ENCODE measurements at regions not wholly inside any gene's neighbourhood (a gene's known extent, or its start where the extent isn't known, plus 50 kb on each side); places are given as distances from the start of the nearest gene placed in this dataset.
"Not testable (repeated sequence)": the region's sequence is repeated elsewhere in the genome, so short reads cannot be mapped to it uniquely, and the experiment has no call there.

GRCh38 chr10:36007369-36007768, 365.3 kb upstream of the FZD8 start:
- TF ChIP-seq, protein P1, sequence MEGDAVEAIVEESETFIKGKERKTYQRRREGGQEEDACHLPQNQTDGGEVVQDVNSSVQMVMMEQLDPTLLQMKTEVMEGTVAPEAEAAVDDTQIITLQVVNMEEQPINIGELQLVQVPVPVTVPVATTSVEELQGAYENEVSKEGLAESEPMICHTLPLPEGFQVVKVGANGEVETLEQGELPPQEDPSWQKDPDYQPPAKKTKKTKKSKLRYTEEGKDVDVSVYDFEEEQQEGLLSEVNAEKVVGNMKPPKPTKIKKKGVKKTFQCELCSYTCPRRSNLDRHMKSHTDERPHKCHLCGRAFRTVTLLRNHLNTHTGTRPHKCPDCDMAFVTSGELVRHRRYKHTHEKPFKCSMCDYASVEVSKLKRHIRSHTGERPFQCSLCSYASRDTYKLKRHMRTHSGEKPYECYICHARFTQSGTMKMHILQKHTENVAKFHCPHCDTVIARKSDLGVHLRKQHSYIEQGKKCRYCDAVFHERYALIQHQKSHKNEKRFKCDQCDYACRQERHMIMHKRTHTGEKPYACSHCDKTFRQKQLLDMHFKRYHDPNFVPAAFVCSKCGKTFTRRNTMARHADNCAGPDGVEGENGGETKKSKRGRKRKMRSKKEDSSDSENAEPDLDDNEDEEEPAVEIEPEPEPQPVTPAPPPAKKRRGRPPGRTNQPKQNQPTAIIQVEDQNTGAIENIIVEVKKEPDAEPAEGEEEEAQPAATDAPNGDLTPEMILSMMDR (IDR thresholded peaks at IDR 0.05; ENCODE audit: poor library complexity, severe bottlenecking): no peak
- H3K27me3 ChIP-seq (ENCODE audit: insufficient read depth, poor library complexity, severe bottlenecking): no peaks in the 10 kb centered on the region
- DNase-seq (ENCODE audit: low spot score) (no peak), ATAC-seq (ENCODE audit: low read depth) (no peak)
- H3K4me1 ChIP-seq (ENCODE audit: insufficient read depth, poor library complexity, severe bottlenecking): no peaks in the 10 kb centered on the region
- no peaks in the 10 kb centered on the region for H3K36me3 ChIP-seq (ENCODE audit: low read depth)
- no peak overlapping the region for H3K4me3 ChIP-seq (ENCODE audit: severe bottlenecking)
- H3K9me3 ChIP-seq (ENCODE audit: severe bottlenecking): no peaks in the 10 kb centered on the region
- no peak overlapping the region for H3K27ac ChIP-seq (ENCODE audit: poor library complexity, severe bottlenecking)

GRCh38 chr10:36003688-36004087, 361.6 kb upstream of the FZD8 start:
- DNase-seq (ENCODE audit: low spot score): no peak
- H3K27me3 ChIP-seq (ENCODE audit: insufficient read depth, poor library complexity, severe bottlenecking): no peaks in the 10 kb centered on the region
- H3K27ac ChIP-seq (ENCODE audit: poor library complexity, severe bottlenecking): no peak overlapping the region
- H3K36me3 ChIP-seq (ENCODE audit: low read depth): no peaks in the 10 kb centered on the region
- TF ChIP-seq, protein P1 (IDR thresholded peaks at IDR 0.05; ENCODE audit: poor library complexity, severe bottlenecking): no peak
- no peaks in the 10 kb centered on the region for H3K4me1 ChIP-seq (ENCODE audit: insufficient read depth, poor library complexity, severe bottlenecking)
- no peaks in the 10 kb centered on the region for H3K9me3 ChIP-seq (ENCODE audit: severe bottlenecking)
- ATAC-seq (ENCODE audit: low read depth): no peak
- no peak overlapping the region for H3K4me3 ChIP-seq (ENCODE audit: severe bottlenecking)

DNA sequence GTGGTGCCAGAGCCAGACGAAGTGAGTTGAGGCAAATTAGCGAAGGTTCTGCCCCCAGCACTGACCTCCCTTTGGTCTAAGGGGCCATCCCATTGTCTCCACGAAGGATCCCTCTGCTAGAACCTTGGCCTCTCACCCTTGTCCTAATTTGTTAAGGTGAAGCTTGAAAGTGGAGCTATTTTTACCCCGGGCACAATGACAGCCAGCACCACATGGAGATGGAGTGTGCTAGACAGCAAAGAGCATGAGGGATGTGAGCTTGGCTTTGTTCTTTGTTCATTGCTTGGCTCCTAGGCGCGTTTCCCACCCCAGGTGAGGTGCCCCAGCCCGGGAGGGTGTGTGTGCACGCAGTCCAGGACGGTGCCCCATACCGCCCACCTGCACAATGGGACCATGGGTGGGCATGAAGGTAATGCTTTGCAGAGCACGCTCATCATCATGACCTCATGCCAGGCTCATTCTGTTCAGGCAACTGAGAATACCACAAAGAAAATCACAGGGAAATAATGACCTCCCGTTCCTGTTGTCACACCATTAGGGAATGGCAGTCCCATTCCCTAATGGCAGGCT, 361.0 kb upstream of the FZD8 start:
- Histone ChIP-seq H3K4me3 (ENCODE audit: severe bottlenecking) (no peak overlapping the region), H3K4me1 (ENCODE audit: insufficient read depth, poor library complexity, severe bottlenecking) (no peaks in the 10 kb centered on the region), H3K9me3 (ENCODE audit: severe bottlenecking) (no peaks in the 10 kb centered on the region), H3K27ac (ENCODE audit: poor library complexity, severe bottlenecking) (no peak overlapping the region), H3K27me3 (ENCODE audit: insufficient read depth, poor library complexity, severe bottlenecking) (no peaks in the 10 kb centered on the region), H3K36me3 (ENCODE audit: low read depth) (no peaks in the 10 kb centered on the region)
- TF ChIP-seq, protein P1 (IDR thresholded peaks at IDR 0.05; ENCODE audit: poor library complexity, severe bottlenecking): no peak
- ATAC-seq (ENCODE audit: low read depth) (no peak), DNase-seq (ENCODE audit: low spot score) (no peak)

- DNase-seq (ENCODE audit: low spot score) (no peak), ATAC-seq (ENCODE audit: low read depth) (no peak)
- no peaks in the 10 kb centered on the region for H3K4me1 ChIP-seq (ENCODE audit: insufficient read depth, poor library complexity, severe bottlenecking)
- no peaks in the 10 kb centered on the region for H3K27me3 ChIP-seq (ENCODE audit: insufficient read depth, poor library complexity, severe bottlenecking)
- H3K9me3 ChIP-seq (ENCODE audit: severe bottlenecking): no peaks in the 10 kb centered on the region
- TF ChIP-seq, protein P1 (IDR thresholded peaks at IDR 0.05; ENCODE audit: poor library complexity, severe bottlenecking): no peak
- H3K4me3 ChIP-seq (ENCODE audit: severe bottlenecking): no peak overlapping the region
- H3K36me3 ChIP-seq (ENCODE audit: low read depth): no peaks in the 10 kb centered on the region
- H3K27ac ChIP-seq (ENCODE audit: poor library complexity, severe bottlenecking): no peak overlapping the region
Observed at GRCh38 chr10:36002445-36002844, 360.3 kb upstream of the FZD8 start.

DNA sequence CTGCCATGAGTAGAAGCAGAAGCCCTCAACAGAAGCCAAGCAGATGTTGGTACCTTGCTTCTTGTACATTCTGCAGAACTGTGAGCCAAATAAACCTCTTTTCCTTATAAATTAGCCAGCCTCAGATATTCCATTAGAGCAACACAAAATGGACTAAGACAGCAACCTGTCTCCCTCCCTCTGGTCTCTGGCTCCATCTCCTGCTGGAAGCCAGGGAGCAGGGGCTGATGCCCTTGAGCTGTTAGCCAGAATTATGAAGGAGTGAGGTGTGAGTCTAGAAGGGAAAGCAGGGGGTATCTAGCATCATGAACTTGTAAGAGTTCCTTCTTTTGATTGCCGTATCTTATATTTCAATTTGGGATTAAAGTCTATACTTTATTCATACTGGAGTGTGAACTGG, 358.7 kb upstream of the FZD8 start:
- not testable (repeated sequence) for H3K27me3 ChIP-seq (ENCODE audit: insufficient read depth, poor library complexity, severe bottlenecking); H3K4me1 ChIP-seq (ENCODE audit: insufficient read depth, poor library complexity, severe bottlenecking); H3K36me3 ChIP-seq (ENCODE audit: low read depth); DNase-seq (ENCODE audit: low spot score); H3K27ac ChIP-seq (ENCODE audit: poor library complexity, severe bottlenecking); H3K4me3 ChIP-seq (ENCODE audit: severe bottlenecking); H3K9me3 ChIP-seq (ENCODE audit: severe bottlenecking); ATAC-seq (ENCODE audit: low read depth)
